H1 (cell line): ENCODE measurements at regions not wholly inside any gene's neighbourhood (a gene's known extent, or its start where the extent isn't known, plus 50 kb on each side); places are given as distances from the start of the nearest gene placed in this dataset.

ENCODE experiments used
- TF ChIP-seq, protein P1 (sequence below): fragments of 300-600 bp; sonication (generic); IDR thresholded peaks from 2 replicates; pipeline ENCODE4 v1.7.1; 2012; ENCODE audit warnings: low read length, moderate library complexity, mild to moderate bottlenecking, inconsistent platforms; ENCODE audit not compliant: insufficient replicate concordance

DNA sequence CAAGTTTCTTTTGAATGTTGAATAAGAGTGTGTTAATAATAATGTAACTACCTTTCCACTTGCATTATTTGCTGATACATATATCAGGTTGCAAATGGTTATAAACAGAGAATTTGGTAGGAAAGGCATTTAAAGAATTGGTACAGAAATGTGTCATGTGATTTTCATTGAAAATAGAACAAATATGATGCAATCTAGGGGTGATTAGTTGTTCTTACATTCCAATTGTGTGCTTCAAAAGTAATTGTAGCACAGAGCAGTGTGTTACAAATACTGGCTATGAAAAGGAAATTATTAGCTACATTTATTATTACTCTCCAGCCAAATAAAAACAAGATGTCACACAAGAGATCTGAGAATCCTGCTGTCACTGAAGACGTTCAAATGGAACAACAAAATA lies 61.8 kb upstream of the PRDM9 start (continued):
- TF ChIP-seq, protein P1, sequence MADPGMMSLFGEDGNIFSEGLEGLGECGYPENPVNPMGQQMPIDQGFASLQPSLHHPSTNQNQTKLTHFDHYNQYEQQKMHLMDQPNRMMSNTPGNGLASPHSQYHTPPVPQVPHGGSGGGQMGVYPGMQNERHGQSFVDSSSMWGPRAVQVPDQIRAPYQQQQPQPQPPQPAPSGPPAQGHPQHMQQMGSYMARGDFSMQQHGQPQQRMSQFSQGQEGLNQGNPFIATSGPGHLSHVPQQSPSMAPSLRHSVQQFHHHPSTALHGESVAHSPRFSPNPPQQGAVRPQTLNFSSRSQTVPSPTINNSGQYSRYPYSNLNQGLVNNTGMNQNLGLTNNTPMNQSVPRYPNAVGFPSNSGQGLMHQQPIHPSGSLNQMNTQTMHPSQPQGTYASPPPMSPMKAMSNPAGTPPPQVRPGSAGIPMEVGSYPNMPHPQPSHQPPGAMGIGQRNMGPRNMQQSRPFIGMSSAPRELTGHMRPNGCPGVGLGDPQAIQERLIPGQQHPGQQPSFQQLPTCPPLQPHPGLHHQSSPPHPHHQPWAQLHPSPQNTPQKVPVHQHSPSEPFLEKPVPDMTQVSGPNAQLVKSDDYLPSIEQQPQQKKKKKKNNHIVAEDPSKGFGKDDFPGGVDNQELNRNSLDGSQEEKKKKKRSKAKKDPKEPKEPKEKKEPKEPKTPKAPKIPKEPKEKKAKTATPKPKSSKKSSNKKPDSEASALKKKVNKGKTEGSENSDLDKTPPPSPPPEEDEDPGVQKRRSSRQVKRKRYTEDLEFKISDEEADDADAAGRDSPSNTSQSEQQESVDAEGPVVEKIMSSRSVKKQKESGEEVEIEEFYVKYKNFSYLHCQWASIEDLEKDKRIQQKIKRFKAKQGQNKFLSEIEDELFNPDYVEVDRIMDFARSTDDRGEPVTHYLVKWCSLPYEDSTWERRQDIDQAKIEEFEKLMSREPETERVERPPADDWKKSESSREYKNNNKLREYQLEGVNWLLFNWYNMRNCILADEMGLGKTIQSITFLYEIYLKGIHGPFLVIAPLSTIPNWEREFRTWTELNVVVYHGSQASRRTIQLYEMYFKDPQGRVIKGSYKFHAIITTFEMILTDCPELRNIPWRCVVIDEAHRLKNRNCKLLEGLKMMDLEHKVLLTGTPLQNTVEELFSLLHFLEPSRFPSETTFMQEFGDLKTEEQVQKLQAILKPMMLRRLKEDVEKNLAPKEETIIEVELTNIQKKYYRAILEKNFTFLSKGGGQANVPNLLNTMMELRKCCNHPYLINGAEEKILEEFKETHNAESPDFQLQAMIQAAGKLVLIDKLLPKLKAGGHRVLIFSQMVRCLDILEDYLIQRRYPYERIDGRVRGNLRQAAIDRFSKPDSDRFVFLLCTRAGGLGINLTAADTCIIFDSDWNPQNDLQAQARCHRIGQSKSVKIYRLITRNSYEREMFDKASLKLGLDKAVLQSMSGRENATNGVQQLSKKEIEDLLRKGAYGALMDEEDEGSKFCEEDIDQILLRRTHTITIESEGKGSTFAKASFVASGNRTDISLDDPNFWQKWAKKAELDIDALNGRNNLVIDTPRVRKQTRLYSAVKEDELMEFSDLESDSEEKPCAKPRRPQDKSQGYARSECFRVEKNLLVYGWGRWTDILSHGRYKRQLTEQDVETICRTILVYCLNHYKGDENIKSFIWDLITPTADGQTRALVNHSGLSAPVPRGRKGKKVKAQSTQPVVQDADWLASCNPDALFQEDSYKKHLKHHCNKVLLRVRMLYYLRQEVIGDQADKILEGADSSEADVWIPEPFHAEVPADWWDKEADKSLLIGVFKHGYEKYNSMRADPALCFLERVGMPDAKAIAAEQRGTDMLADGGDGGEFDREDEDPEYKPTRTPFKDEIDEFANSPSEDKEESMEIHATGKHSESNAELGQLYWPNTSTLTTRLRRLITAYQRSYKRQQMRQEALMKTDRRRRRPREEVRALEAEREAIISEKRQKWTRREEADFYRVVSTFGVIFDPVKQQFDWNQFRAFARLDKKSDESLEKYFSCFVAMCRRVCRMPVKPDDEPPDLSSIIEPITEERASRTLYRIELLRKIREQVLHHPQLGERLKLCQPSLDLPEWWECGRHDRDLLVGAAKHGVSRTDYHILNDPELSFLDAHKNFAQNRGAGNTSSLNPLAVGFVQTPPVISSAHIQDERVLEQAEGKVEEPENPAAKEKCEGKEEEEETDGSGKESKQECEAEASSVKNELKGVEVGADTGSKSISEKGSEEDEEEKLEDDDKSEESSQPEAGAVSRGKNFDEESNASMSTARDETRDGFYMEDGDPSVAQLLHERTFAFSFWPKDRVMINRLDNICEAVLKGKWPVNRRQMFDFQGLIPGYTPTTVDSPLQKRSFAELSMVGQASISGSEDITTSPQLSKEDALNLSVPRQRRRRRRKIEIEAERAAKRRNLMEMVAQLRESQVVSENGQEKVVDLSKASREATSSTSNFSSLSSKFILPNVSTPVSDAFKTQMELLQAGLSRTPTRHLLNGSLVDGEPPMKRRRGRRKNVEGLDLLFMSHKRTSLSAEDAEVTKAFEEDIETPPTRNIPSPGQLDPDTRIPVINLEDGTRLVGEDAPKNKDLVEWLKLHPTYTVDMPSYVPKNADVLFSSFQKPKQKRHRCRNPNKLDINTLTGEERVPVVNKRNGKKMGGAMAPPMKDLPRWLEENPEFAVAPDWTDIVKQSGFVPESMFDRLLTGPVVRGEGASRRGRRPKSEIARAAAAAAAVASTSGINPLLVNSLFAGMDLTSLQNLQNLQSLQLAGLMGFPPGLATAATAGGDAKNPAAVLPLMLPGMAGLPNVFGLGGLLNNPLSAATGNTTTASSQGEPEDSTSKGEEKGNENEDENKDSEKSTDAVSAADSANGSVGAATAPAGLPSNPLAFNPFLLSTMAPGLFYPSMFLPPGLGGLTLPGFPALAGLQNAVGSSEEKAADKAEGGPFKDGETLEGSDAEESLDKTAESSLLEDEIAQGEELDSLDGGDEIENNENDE = no peak
